HepG2 (cell line): ENCODE measurements at regions not wholly inside any gene's neighbourhood (a gene's known extent, or its start where the extent isn't known, plus 50 kb on each side); places are given as distances from the start of the nearest gene placed in this dataset.
A peak's percentile ranks its signal among the peaks of the same experiment; 100 is the strongest.

Source experiments
- ATAC-seq: fragments of 200-7000 bp; cut with Tn5 transposase; 3 replicates; pipeline ENCODE4 v1.9.1; 2020; ENCODE audit warnings: mild to moderate bottlenecking, moderate library complexity
- BruUV-seq: library from RNA; stranded (reverse); fragments of 400-500 nt; replicated peaks from 2 replicates; lab custom pipeline; 2021; lab: Mats Ljungman, UMichigan
- CTCF ChIA-PET: fragments of 300-600 bp; formaldehyde crosslinking; extraction: SDS; loops from one replicate; lab custom pipeline; 2021; ENCODE audit warnings: low total read pairs, inconsistent platforms, low intra/inter-chr PET ratio; lab: Yijun Ruan, JAX
- POLR2A ChIA-PET: fragments of 350-600 bp; sonication (Branson Sonifier 250); formaldehyde crosslinking; loops from one replicate; lab custom pipeline; 2020; ENCODE audit warnings: antibody characterized with exemption, inconsistent platforms; lab: Yijun Ruan, JAX
- DNase-seq: peaks from one replicate; pipeline ENCODE4 v3.0.0-alpha.2; 2015; ENCODE audit warnings: low spot score
- FAIRE-seq: peaks from 3 replicates; lab custom pipeline; 2011; peaks lifted over from hg19 to GRCh38; lab: Jason Lieb, UNC
- H2AFZ ChIP-seq: one replicate; pipeline ENCODE4 v1.6.1; 2011; ENCODE audit warnings: low read length, inconsistent platforms
- H3K27ac ChIP-seq: fragments of 300-600 bp; 3 replicates; pipeline ENCODE4 v1.8.0; 2011; ENCODE audit warnings: mixed run types, mild to moderate bottlenecking, mixed read lengths, low read length, inconsistent platforms; ENCODE audit not compliant: insufficient read depth; ENCODE audit errors: extremely low read length
- H3K27me3 ChIP-seq, 2 experiments: fragments of 200-600 bp in 1 of 2; 2 replicates in 1 of 2; 3 replicates in 1 of 2; pipeline versions ENCODE4 v1.6.0 to v1.8.0; 2011; ENCODE audit warnings: low read length in 2 of 2, mild to moderate bottlenecking in 2 of 2, moderate library complexity in 2 of 2, inconsistent platforms in 1 of 2; ENCODE audit not compliant: insufficient read depth in 2 of 2, control insufficient read depth in 1 of 2
- H3K36me3 ChIP-seq, 2 experiments: fragments of 200-600 bp in 1 of 2; replicated peaks in 1 of 2; 2 replicates in 1 of 2; 3 replicates in 1 of 2; pipeline versions ENCODE4 v1.5.1 to v1.8.0; 2011; ENCODE audit warnings: low read length in 2 of 2, inconsistent platforms in 1 of 2; ENCODE audit not compliant: insufficient read depth in 2 of 2, control insufficient read depth in 1 of 2
- H3K4me1 ChIP-seq: 2 replicates; pipeline ENCODE4 v1.5.1; 2012; ENCODE audit warnings: low read length, inconsistent platforms; ENCODE audit not compliant: insufficient read depth
- H3K4me2 ChIP-seq: 2 replicates; pipeline ENCODE4 v1.6.0; 2011; ENCODE audit warnings: low read depth, low read length, inconsistent platforms
- H3K4me3 ChIP-seq, 3 experiments: fragments of 200-600 bp in 1 of 3; sonication (generic), shearing (Covaris generic) in 1 of 3; replicated peaks in 1 of 3; 2 replicates each; pipeline ENCODE4 v1.5.1; 2011 to 2016; ENCODE audit warnings: low read length in 3 of 3, inconsistent platforms in 2 of 3, low read depth in 2 of 3, mild to moderate bottlenecking in 2 of 3, control low read depth in 1 of 3, mixed read lengths in 1 of 3; ENCODE audit not compliant: insufficient read depth in 1 of 3
- H3K79me2 ChIP-seq: one replicate; pipeline ENCODE4 v1.6.1; 2011; ENCODE audit warnings: low read length, inconsistent platforms; ENCODE audit not compliant: insufficient read depth
- H3K9ac ChIP-seq: 2 replicates; pipeline ENCODE4 v1.6.0; 2011; ENCODE audit warnings: mild to moderate bottlenecking, low read depth, low read length, inconsistent platforms; ENCODE audit not compliant: insufficient read depth
- H3K9me3 ChIP-seq: 2 replicates; pipeline ENCODE4 v1.5.1; 2012; ENCODE audit warnings: mild to moderate bottlenecking, low read length
- H4K20me1 ChIP-seq: 2 replicates; pipeline ENCODE4 v1.6.0; 2011; ENCODE audit warnings: inconsistent platforms, mild to moderate bottlenecking, low read length, moderate library complexity; ENCODE audit not compliant: insufficient read depth
- CTCF ChIP-seq: sonication (generic); formaldehyde crosslinking; IDR thresholded peaks from 2 replicates; pipeline ENCODE4 v1.5.0; 2020; ENCODE audit warnings: mild to moderate bottlenecking, missing genetic modification reagents, moderate library complexity
- FIP1L1 ChIP-seq: fragments of 200-400 bp; formaldehyde crosslinking; IDR thresholded peaks from 2 replicates; pipeline ENCODE4 v1.6.1; 2018; ENCODE audit warnings: low read depth, mild to moderate bottlenecking, low read length, moderate library complexity, borderline replicate concordance; ENCODE audit not compliant: insufficient read depth
- NCOA5 ChIP-seq: sonication (generic); formaldehyde crosslinking; IDR thresholded peaks from 2 replicates; pipeline ENCODE4 v1.4.0; 2020; ENCODE audit warnings: missing genetic modification reagents
- NR2F6 ChIP-seq, 2 experiments: IDR thresholded peaks; 2 replicates each; pipeline ENCODE4 v1.6.1; 2016; ENCODE audit warnings: antibody characterized with exemption in 1 of 2, mild to moderate bottlenecking in 1 of 2
- PLSCR1 ChIP-seq: sonication (generic); formaldehyde crosslinking; IDR thresholded peaks from 2 replicates; pipeline ENCODE4 v1.5.0; 2020; ENCODE audit warnings: missing genetic modification reagents, mild to moderate bottlenecking, borderline replicate concordance
- SMAD3 ChIP-seq: sonication (generic); formaldehyde crosslinking; IDR thresholded peaks from 2 replicates; pipeline ENCODE4 v1.4.0; 2020; ENCODE audit warnings: missing genetic modification reagents
- SMC3 ChIP-seq: IDR thresholded peaks from 2 replicates; pipeline ENCODE4 v1.6.1; 2011; ENCODE audit warnings: low read length, improper control_type of control experiment
- SOX6 ChIP-seq, 2 experiments: fragments of 450-650 bp in 1 of 2; sonication (generic) in 1 of 2; formaldehyde crosslinking in 1 of 2; IDR thresholded peaks; 2 replicates each; pipeline versions ENCODE4 v1.4.0 to v1.6.1; 2017 to 2020; ENCODE audit warnings: antibody characterized with exemption in 1 of 2, mild to moderate bottlenecking in 1 of 2, missing genetic modification reagents in 1 of 2
- STAG1 ChIP-seq: sonication (generic); formaldehyde crosslinking; IDR thresholded peaks from 2 replicates; pipeline ENCODE4 v1.4.0; 2020; ENCODE audit warnings: missing genetic modification reagents
- ZKSCAN8 ChIP-seq: IDR thresholded peaks from 2 replicates; pipeline ENCODE4 v1.6.1; 2016; ENCODE audit warnings: borderline replicate concordance, missing genetic modification reagents, missing compliant biosample characterization
- WGBS: methylation state at CpG from one replicate; pipeline ENCODE4 v1.1.6; 2017; ENCODE audit warnings: low lambda C conversion rate; 5-methylcytosine and 5-hydroxymethylcytosine counted together
- in situ Hi-C: cut with HindIII; loops from 2 replicates; pipeline ENCODE4 v1.10.0; 2017; ENCODE audit warnings: low pct_unique_long_range_greater_than_20kb; ENCODE audit not compliant: extremely low pct_ligation_motif_present
- intact Hi-C: fragments of 100-400 bp; cut with micrococcal nuclease; formaldehyde crosslinking; loops from one replicate; pipeline ENCODE4 v1.10.0; 2022; ENCODE audit not compliant: unreplicated experiment

GRCh38 chr21:38159355-38159754 is 97.4 kb upstream of the KCNJ15 start:
- ChIA-PET POLR2A (no interaction called here), CTCF (interaction anchor here (1.0 to 3.5 kb wide), 2 partner anchors 193 to 197 kb away, joined by 4 to 16 read pairs; no protein-coding TSS in a partner anchor)
- Histone ChIP-seq H3K27ac (no peak overlapping the region), H3K36me3 (no peaks in the 10 kb centered on the region), H3K4me2 (no peak overlapping the region), H4K20me1 (no peaks in the 10 kb centered on the region), H3K4me3 (no peak overlapping the region), H3K4me1 (no peaks in the 10 kb centered on the region), H3K9me3 (no peaks in the 10 kb centered on the region), H3K27me3 (no peaks in the 10 kb centered on the region), H3K9ac (no peak overlapping the region), H2AFZ (no peak overlapping the region), H3K79me2 (no peaks in the 10 kb centered on the region)
- no TSS peak for BruUV-seq
- intact Hi-C loops: loop anchor here (1.0 kb wide), 1 partner anchor 197 kb away; no protein-coding TSS in a partner anchor
- TF ChIP-seq SMC3 (peak; percentile 61), STAG1 (CRISPR knock-in tag) (peak; percentile 55), NCOA5 (CRISPR knock-in tag) (no peak), PLSCR1 (CRISPR knock-in tag) (no peak), CTCF (peak; percentile 69), SMAD3 (CRISPR knock-in tag) (no peak), ZKSCAN8 (no peak), NR2F6 (IDR thresholded peaks at IDR 0.05) (no peak), NR2F6 (CRISPR knock-in tag; IDR thresholded peaks at IDR 0.05) (no peak), FIP1L1 (no peak), SOX6 (IDR thresholded peaks at IDR 0.05) (no peak), SOX6 (CRISPR knock-in tag; IDR thresholded peaks at IDR 0.05) (no peak)
- DNase-seq (peak; percentile 53), FAIRE-seq (peak; percentile 78), ATAC-seq (peak; percentile 74)
- in situ Hi-C loops: loop anchor here (5.0 kb wide), 1 partner anchor 193 kb away; no protein-coding TSS in a partner anchor
- WGBS: 0% methylated on average over 3 of the region's 3 CpGs
